Upper lobe of left lung (tissue), 6 donors: ENCODE measurements at regions not wholly inside any gene's neighbourhood (a gene's known extent, or its start where the extent isn't known, plus 50 kb on each side); places are given as distances from the start of the nearest gene placed in this dataset.

Experiments
- ATAC-seq, 2 donors: fragments of 200-7000 bp; cut with Tn5 transposase; one replicate each; pipeline ENCODE4 v1.9.1; 2022; ENCODE audit warnings: mild to moderate bottlenecking in 2 of 2, moderate library complexity in 2 of 2; ENCODE audit not compliant: low FRiP score in 2 of 2
- DNase-seq, 2 donors: peaks; one replicate each; pipeline ENCODE4 v3.0.0-alpha.2; 2019 to 2020
- H3K27ac ChIP-seq, 4 donors: fragments of 200-600 bp; sonication (generic); one replicate each; pipeline ENCODE4 v1.5.1; 2016 to 2019
- H3K27me3 ChIP-seq, 4 donors: fragments of 200-600 bp; sonication (generic); one replicate each; pipeline ENCODE4 v1.5.1; 2017 to 2019
- H3K36me3 ChIP-seq, 4 donors: fragments of 200-600 bp; sonication (generic); one replicate each; pipeline ENCODE4 v1.5.1; 2016 to 2019
- H3K4me1 ChIP-seq, 4 donors: fragments of 200-600 bp; sonication (generic); one replicate each; pipeline ENCODE4 v1.5.1; 2018 to 2019
- H3K4me3 ChIP-seq, 4 donors: fragments of 200-600 bp; sonication (generic); one replicate each; pipeline ENCODE4 v1.5.1; 2017 to 2019; ENCODE audit warnings: mild to moderate bottlenecking in 2 of 4, moderate library complexity in 1 of 4
- H3K9me3 ChIP-seq, 4 donors: fragments of 200-600 bp; sonication (generic); one replicate each; pipeline ENCODE4 v1.5.1; 2018 to 2019
- CTCF ChIP-seq, 6 experiments: fragments of 450-650 bp in 4 of 6; fragments of 200-600 bp in 2 of 6; sonication (generic) in 2 of 6; IDR thresholded peaks; one replicate each; pipeline ENCODE4 v1.5.1; 2016 to 2019; ENCODE audit warnings: antibody characterized with exemption in 6 of 6
- EP300 ChIP-seq, 4 donors: sonication (generic); formaldehyde crosslinking; IDR thresholded peaks; one replicate each; pipeline ENCODE4 v1.5.1; 2017; ENCODE audit warnings: antibody characterized with exemption in 4 of 4, control low read depth in 2 of 4
- POLR2A ChIP-seq, 4 donors: fragments of 450-650 bp; IDR thresholded peaks; one replicate each; pipeline ENCODE4 v1.5.1; 2016 to 2017; ENCODE audit warnings: antibody characterized with exemption in 4 of 4, mild to moderate bottlenecking in 2 of 4
- POLR2AphosphoS5 ChIP-seq, 2 donors: sonication (generic); formaldehyde crosslinking; IDR thresholded peaks; one replicate each; pipeline ENCODE4 v1.5.1; 2017; ENCODE audit warnings: antibody characterized with exemption in 2 of 2
- WGBS, 2 donors: methylation state at CpG; one replicate each; pipeline ENCODE4 v1.1.5; 2017 to 2018; 5-methylcytosine and 5-hydroxymethylcytosine counted together
- donor health status: DM: no; HTN: no; CAD: no; lungs with moderate emphysema.
- donor health status: DM: no; HTN: yes; CAD: no; lungs with severe emphysema.

- no peak overlapping the region for H3K4me3 ChIP-seq
- H3K36me3 ChIP-seq: no peaks in the 10 kb centered on the region
- no peak for ATAC-seq
- TF ChIP-seq EP300 (IDR thresholded peaks at IDR 0.05) (no peak), CTCF (IDR thresholded peaks at IDR 0.05) (no peak), POLR2A (IDR thresholded peaks at IDR 0.05) (no peak), POLR2AphosphoS5 (IDR thresholded peaks at IDR 0.05) (no peak)
- no peaks in the 10 kb centered on the region for H3K9me3 ChIP-seq
- no peak for DNase-seq
- no peaks in the 10 kb centered on the region for H3K4me1 ChIP-seq
- H3K27me3 ChIP-seq: no peaks in the 10 kb centered on the region
- no peak overlapping the region for H3K27ac ChIP-seq
These were observed 391.1 kb downstream of the TMEM38B start for GRCh38 chr9:106085479-106085878.

- 86 to 100% methylated on average over 4 of the region's 4 CpGs for WGBS, 2 donors
- H3K4me1 ChIP-seq: no peaks in the 10 kb centered on the region
- H3K9me3 ChIP-seq: peaks cover 0 to 6% (median 0%) of the 10 kb centered on the region in 4 donors
- ATAC-seq (no peak), DNase-seq (no peak)
- no peak overlapping the region for H3K27ac ChIP-seq
- no peak for TF ChIP-seq EP300 (IDR thresholded peaks at IDR 0.05)
- TF ChIP-seq POLR2AphosphoS5 (IDR thresholded peaks at IDR 0.05): no peak
- no peak for TF ChIP-seq CTCF (IDR thresholded peaks at IDR 0.05)
- no peak for TF ChIP-seq POLR2A (IDR thresholded peaks at IDR 0.05)
- no peaks in the 10 kb centered on the region for H3K36me3 ChIP-seq
- no peaks in the 10 kb centered on the region for H3K27me3 ChIP-seq
- H3K4me3 ChIP-seq: no peak overlapping the region
These were observed 397.7 kb downstream of the TMEM38B start for GRCh38 chr9:106092083-106092482.

- 86 to 87% methylated on average over 2 of the region's 2 CpGs for WGBS, 2 donors
- ATAC-seq: no peak
- DNase-seq: no peak
- no peak overlapping the region for H3K4me3 ChIP-seq
- H3K36me3 ChIP-seq: no peaks in the 10 kb centered on the region
- no peaks in the 10 kb centered on the region for H3K9me3 ChIP-seq
- no peak for TF ChIP-seq EP300 (IDR thresholded peaks at IDR 0.05)
- no peak for TF ChIP-seq POLR2A (IDR thresholded peaks at IDR 0.05)
- TF ChIP-seq CTCF (IDR thresholded peaks at IDR 0.05): no peak
- TF ChIP-seq POLR2AphosphoS5 (IDR thresholded peaks at IDR 0.05): no peak
- no peaks in the 10 kb centered on the region for H3K27me3 ChIP-seq
- H3K4me1 ChIP-seq: no peaks in the 10 kb centered on the region
- no peak overlapping the region for H3K27ac ChIP-seq
These were observed 408.5 kb downstream of the TMEM38B start for GRCh38 chr9:106102821-106103220.

GRCh38 chr9:106104887-106105286, 410.5 kb downstream of the TMEM38B start:
- TF ChIP-seq EP300 (IDR thresholded peaks at IDR 0.05) (no peak), CTCF (IDR thresholded peaks at IDR 0.05) (no peak), POLR2AphosphoS5 (IDR thresholded peaks at IDR 0.05) (no peak), POLR2A (IDR thresholded peaks at IDR 0.05) (no peak)
- DNase-seq: no peak
- Histone ChIP-seq H3K4me3 (no peak overlapping the region), H3K4me1 (no peaks in the 10 kb centered on the region), H3K36me3 (no peaks in the 10 kb centered on the region), H3K27ac (no peak overlapping the region), H3K9me3 (no peaks in the 10 kb centered on the region), H3K27me3 (no peaks in the 10 kb centered on the region)
- ATAC-seq: no peak

- ATAC-seq (no peak), DNase-seq (no peak)
- H3K4me1 ChIP-seq: no peaks in the 10 kb centered on the region
- H3K4me3 ChIP-seq: no peak overlapping the region
- H3K9me3 ChIP-seq: no peaks in the 10 kb centered on the region
- 81 to 90% methylated on average over 3 of the region's 3 CpGs for WGBS, 2 donors
- H3K27me3 ChIP-seq: no peaks in the 10 kb centered on the region
- TF ChIP-seq POLR2AphosphoS5 (IDR thresholded peaks at IDR 0.05): no peak
- no peak for TF ChIP-seq POLR2A (IDR thresholded peaks at IDR 0.05)
- TF ChIP-seq EP300 (IDR thresholded peaks at IDR 0.05): no peak
- TF ChIP-seq CTCF (IDR thresholded peaks at IDR 0.05): no peak
- H3K27ac ChIP-seq: no peak overlapping the region
- no peaks in the 10 kb centered on the region for H3K36me3 ChIP-seq
These were observed 412.1 kb downstream of the TMEM38B start for GRCh38 chr9:106106396-106106795.
